ENCODE measurements at regions not wholly inside any gene's neighbourhood (a gene's known extent, or its start where the extent isn't known, plus 50 kb on each side); places are given as distances from the start of the nearest gene placed in this dataset.

DNA sequence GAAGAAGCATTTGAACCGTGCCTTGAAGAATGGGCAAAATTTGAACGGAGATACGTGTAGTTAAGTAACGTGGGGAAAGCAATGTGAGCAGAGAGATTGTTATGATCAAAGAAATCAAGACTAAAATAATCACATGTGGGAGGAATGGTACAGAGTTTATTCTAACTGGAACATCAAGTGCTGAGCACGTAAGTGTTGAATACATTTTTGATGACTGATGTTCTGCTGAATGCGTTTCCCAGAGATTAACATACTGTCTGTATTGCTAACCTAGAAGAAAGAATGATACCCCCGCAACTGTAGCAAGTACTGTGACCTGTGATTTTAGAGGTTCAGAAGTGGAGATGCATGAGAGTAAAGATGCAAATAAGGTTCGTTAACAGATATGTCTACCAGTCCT, 146.9 kb upstream of the EPHA7 start:
- Mint-ChIP-seq H3K27ac (no peak overlapping the region), H3K27me3 (no peaks in the 10 kb centered on the region), H3K4me1 (ENCODE audit: low read depth) (peaks cover under 1% of the 10 kb centered on the region), H3K9me3 (ENCODE audit: low read depth) (no peaks in the 10 kb centered on the region), H3K36me3 (ENCODE audit: insufficient read depth) (no peaks in the 10 kb centered on the region), H3K4me3 (ENCODE audit: low read depth) (no peak overlapping the region)
- TF ChIP-seq, protein P1, sequence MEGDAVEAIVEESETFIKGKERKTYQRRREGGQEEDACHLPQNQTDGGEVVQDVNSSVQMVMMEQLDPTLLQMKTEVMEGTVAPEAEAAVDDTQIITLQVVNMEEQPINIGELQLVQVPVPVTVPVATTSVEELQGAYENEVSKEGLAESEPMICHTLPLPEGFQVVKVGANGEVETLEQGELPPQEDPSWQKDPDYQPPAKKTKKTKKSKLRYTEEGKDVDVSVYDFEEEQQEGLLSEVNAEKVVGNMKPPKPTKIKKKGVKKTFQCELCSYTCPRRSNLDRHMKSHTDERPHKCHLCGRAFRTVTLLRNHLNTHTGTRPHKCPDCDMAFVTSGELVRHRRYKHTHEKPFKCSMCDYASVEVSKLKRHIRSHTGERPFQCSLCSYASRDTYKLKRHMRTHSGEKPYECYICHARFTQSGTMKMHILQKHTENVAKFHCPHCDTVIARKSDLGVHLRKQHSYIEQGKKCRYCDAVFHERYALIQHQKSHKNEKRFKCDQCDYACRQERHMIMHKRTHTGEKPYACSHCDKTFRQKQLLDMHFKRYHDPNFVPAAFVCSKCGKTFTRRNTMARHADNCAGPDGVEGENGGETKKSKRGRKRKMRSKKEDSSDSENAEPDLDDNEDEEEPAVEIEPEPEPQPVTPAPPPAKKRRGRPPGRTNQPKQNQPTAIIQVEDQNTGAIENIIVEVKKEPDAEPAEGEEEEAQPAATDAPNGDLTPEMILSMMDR (IDR thresholded peaks at IDR 0.05; ENCODE audit: unreplicated experiment): no peak
- no peak for DNase-seq (ENCODE audit: low spot score, unreplicated experiment)

DNA sequence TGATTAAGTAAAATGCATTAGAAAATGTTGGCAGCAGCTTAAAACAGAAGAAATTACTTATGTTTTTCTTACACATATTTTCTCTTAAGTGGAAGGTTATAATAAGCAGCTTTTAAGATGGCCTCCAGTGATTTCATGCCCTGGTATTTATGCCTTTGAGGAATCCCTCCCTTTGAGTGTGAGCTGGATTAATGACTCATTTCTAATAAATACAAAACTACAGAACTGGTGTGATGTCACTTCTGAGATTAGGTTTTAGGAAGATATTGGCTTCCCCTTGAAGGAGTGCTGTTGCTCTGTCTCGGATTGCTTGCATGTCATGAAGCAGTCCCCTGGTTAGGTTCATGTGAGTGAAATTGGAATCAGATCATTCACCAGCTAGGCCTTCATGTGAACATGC, 143.2 kb upstream of the EPHA7 start:
- Mint-ChIP-seq H3K27me3 (no peaks in the 10 kb centered on the region), H3K4me3 (ENCODE audit: low read depth) (no peak overlapping the region), H3K27ac (no peak overlapping the region), H3K36me3 (ENCODE audit: insufficient read depth) (no peaks in the 10 kb centered on the region), H3K9me3 (ENCODE audit: low read depth) (no peaks in the 10 kb centered on the region), H3K4me1 (ENCODE audit: low read depth) (no peaks in the 10 kb centered on the region)
- TF ChIP-seq, protein P1 (IDR thresholded peaks at IDR 0.05; ENCODE audit: unreplicated experiment): no peak
- no peak for DNase-seq (ENCODE audit: low spot score, unreplicated experiment)

DNA sequence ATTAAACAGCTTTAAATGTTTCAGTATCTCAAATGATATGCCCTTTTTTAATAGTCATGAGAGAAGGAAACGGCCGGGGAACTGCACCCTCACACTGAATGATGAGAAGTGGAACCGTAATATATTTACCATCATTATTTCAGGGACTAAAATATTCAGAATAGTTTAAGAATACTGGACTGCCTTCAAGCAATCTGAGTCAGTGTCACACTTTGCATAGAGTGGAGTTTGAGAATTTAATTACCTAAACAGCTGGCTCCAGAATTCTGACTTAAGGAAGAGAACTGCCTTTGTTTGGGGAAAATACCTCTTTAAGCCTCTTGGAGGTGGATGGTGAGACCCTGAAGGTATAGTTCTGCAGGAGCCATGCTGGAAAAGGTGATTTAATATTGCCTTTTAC, 135.9 kb upstream of the EPHA7 start:
- no peak overlapping the region for H3K4me3 Mint-ChIP-seq (ENCODE audit: low read depth)
- H3K27ac Mint-ChIP-seq: no peak overlapping the region
- no peak for DNase-seq (ENCODE audit: low spot score, unreplicated experiment)
- H3K4me1 Mint-ChIP-seq (ENCODE audit: low read depth): no peaks in the 10 kb centered on the region
- TF ChIP-seq, protein P1 (IDR thresholded peaks at IDR 0.05; ENCODE audit: unreplicated experiment): no peak
- no peaks in the 10 kb centered on the region for H3K27me3 Mint-ChIP-seq
- H3K36me3 Mint-ChIP-seq (ENCODE audit: insufficient read depth): no peaks in the 10 kb centered on the region
- no peaks in the 10 kb centered on the region for H3K9me3 Mint-ChIP-seq (ENCODE audit: low read depth)

DNA sequence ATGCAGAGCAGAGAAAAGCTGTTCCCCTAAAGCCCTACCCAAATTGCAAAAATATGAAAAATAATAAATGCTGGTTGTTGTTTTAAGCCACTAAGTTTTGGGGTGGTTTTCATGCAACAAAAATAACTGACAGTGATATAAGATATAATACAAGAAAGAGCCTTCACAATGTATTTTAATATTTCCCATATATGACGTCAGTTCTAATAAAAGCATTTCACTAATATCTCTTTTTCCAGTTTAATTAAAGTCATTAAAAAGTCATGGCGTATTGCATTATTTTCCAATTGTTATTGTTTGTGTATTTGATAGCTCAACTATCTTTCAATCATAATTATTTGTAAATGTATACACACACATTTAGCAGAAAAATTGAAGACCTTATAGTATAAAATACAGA, 134.7 kb upstream of the EPHA7 start:
- DNase-seq (ENCODE audit: low spot score, unreplicated experiment): no peak
- Mint-ChIP-seq H3K27ac (no peak overlapping the region), H3K27me3 (no peaks in the 10 kb centered on the region)

DNA sequence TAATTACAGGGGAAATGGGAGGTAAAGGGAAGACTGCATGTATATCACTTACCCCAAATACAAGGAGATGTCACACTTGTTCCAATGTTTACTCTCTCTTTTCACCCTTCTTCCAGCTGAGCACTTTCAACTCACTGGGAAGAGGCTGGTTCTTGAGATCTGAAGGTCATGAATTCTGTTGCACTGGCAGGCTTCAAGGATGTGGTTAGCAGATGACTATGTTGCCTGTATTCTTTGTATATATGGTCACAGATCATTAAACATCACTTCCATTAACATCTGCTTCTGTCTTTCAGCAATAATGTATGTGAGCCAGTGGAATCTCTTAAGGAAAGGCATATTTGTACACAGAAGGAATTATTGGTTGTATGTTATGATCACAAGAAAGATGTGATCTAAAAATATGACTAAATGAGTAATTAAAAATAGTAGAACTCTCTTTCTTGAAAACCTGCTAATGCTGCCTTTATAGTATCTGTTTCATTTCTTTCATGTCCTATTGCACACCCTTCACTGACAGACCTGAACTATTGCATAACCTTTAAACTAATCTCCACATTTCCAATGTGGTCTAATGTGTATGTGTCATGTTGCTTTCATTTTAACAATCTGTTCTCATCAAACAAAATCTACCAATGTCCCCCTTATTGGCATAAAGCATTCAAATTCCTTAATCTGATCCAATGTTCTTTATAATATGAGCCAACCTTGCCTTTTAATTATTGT, 131.4 kb upstream of the EPHA7 start:
- DNase-seq (ENCODE audit: low spot score, unreplicated experiment): no peak
- H3K27ac Mint-ChIP-seq: no peak overlapping the region
- no peaks in the 10 kb centered on the region for H3K36me3 Mint-ChIP-seq (ENCODE audit: insufficient read depth)
- H3K4me1 Mint-ChIP-seq (ENCODE audit: low read depth): no peaks in the 10 kb centered on the region
- TF ChIP-seq, protein P1 (IDR thresholded peaks at IDR 0.05; ENCODE audit: unreplicated experiment): no peak
- no peaks in the 10 kb centered on the region for H3K27me3 Mint-ChIP-seq
- peaks cover 3% of the 10 kb centered on the region for H3K9me3 Mint-ChIP-seq (ENCODE audit: low read depth)
- no peak overlapping the region for H3K4me3 Mint-ChIP-seq (ENCODE audit: low read depth)

More for the DNA sequence above, 134.7 kb upstream of the EPHA7 start:
- no peaks in the 10 kb centered on the region for H3K36me3 Mint-ChIP-seq (ENCODE audit: insufficient read depth)
- H3K4me3 Mint-ChIP-seq (ENCODE audit: low read depth): no peak overlapping the region
- no peaks in the 10 kb centered on the region for H3K4me1 Mint-ChIP-seq (ENCODE audit: low read depth)
- TF ChIP-seq, protein P1 (IDR thresholded peaks at IDR 0.05; ENCODE audit: unreplicated experiment): no peak
- no peaks in the 10 kb centered on the region for H3K9me3 Mint-ChIP-seq (ENCODE audit: low read depth)

All from progenitor cell of endocrine pancreas (in vitro differentiated cells).